ENCODE measurements at regions not wholly inside any gene's neighbourhood (a gene's known extent, or its start where the extent isn't known, plus 50 kb on each side); places are given as distances from the start of the nearest gene placed in this dataset.

- no peak for TF ChIP-seq POLR2AphosphoS5 (IDR thresholded peaks at IDR 0.05; ENCODE audit: low read depth)
- TF ChIP-seq CTCF (IDR thresholded peaks at IDR 0.05; ENCODE audit: insufficient read depth, low read length) = no peak
- no peak for TF ChIP-seq REST (IDR thresholded peaks at IDR 0.05; ENCODE audit: insufficient replicate concordance, low read depth)
These were observed 91.9 kb upstream of the ATG10 start for GRCh38 chr5:81879936-81880335.
